T-helper 2 cell treated with Interferon-gamma antibody and Interleukin-4, amounts not matched to agents 5 μg/mL and 100 μg/mL, for 36 hours (primary cell): ENCODE measurements at regions not wholly inside any gene's neighbourhood (a gene's known extent, or its start where the extent isn't known, plus 50 kb on each side); places are given as distances from the start of the nearest gene placed in this dataset.
A peak's percentile ranks its signal among the peaks of the same experiment; 100 is the strongest.

Experiments
- DNase-seq: peaks from one replicate; pipeline ENCODE4 v3.0.0; 2021; ENCODE audit warnings: low spot score
- H3K27ac Mint-ChIP-seq: one replicate; pipeline ENCODE4 v1.8.0; 2021; ENCODE audit warnings: mild to moderate bottlenecking, mixed read lengths
- H3K27me3 Mint-ChIP-seq: one replicate; pipeline ENCODE4 v1.8.0; 2021; ENCODE audit warnings: low read depth, mixed read lengths
- H3K36me3 Mint-ChIP-seq: one replicate; pipeline ENCODE4 v1.8.0; 2021; ENCODE audit warnings: low read depth, mixed read lengths
- H3K4me1 Mint-ChIP-seq: one replicate; pipeline ENCODE4 v1.8.0; 2021; ENCODE audit warnings: low read depth, mixed read lengths
- H3K4me3 Mint-ChIP-seq: one replicate; pipeline ENCODE4 v1.8.0; 2022; ENCODE audit warnings: mild to moderate bottlenecking, moderate library complexity, mixed read lengths
- H3K9me3 Mint-ChIP-seq: one replicate; pipeline ENCODE4 v1.8.0; 2021; ENCODE audit warnings: mixed read lengths

GRCh38 chr5:82408033-82408432 lies 129.9 kb upstream of the RPS23 start:
- no peak for DNase-seq
- H3K27ac Mint-ChIP-seq: no peak overlapping the region
- H3K4me3 Mint-ChIP-seq: no peak overlapping the region
- H3K27me3 Mint-ChIP-seq: no peaks in the 10 kb centered on the region
- H3K4me1 Mint-ChIP-seq: no peaks in the 10 kb centered on the region
- H3K9me3 Mint-ChIP-seq: no peaks in the 10 kb centered on the region
- H3K36me3 Mint-ChIP-seq: no peaks in the 10 kb centered on the region

- no peak for DNase-seq
- no peak overlapping the region for H3K27ac Mint-ChIP-seq
- no peaks in the 10 kb centered on the region for H3K36me3 Mint-ChIP-seq
- no peaks in the 10 kb centered on the region for H3K27me3 Mint-ChIP-seq
- H3K4me1 Mint-ChIP-seq: no peaks in the 10 kb centered on the region
- no peak overlapping the region for H3K4me3 Mint-ChIP-seq
- H3K9me3 Mint-ChIP-seq: peaks cover 3% of the 10 kb centered on the region
Measured at GRCh38 chr5:82406205-82406773, 128.1 kb upstream of the RPS23 start.

DNA sequence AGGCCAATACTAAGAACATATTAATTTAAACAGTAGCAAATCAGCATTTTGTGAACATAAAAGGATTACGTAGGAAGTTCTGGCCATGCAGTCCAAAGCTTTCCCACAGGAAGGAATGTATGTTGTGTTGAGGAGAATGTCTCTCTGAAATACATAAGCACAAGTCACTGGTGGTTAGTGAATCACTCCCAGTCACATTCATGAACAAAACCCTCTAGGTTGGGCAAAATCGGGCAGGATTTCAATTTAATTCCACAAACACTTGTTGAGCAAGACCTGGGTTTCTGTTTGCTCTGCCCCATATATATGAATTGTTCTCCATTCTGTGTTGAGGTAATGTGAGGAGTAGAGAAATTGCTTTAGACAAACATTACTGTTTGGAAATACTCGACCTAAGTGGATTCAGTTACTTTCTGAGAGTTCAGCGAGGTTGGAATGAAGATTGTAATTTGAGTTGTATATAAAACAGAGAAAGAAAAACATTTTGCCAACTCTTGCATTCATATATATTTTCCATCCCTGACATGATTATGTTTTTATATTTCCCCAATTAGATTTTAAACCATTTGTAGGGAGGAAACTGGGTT lies 127.6 kb upstream of the RPS23 start:
- Mint-ChIP-seq H3K9me3 (peaks cover 3% of the 10 kb centered on the region), H3K4me3 (no peak overlapping the region), H3K27me3 (no peaks in the 10 kb centered on the region), H3K27ac (no peak overlapping the region), H3K4me1 (no peaks in the 10 kb centered on the region), H3K36me3 (no peaks in the 10 kb centered on the region)
- no peak for DNase-seq

- H3K9me3 Mint-ChIP-seq: peaks cover 3% of the 10 kb centered on the region
- H3K4me1 Mint-ChIP-seq: no peaks in the 10 kb centered on the region
- H3K27me3 Mint-ChIP-seq: no peaks in the 10 kb centered on the region
- DNase-seq: no peak
- no peak overlapping the region for H3K4me3 Mint-ChIP-seq
- H3K36me3 Mint-ChIP-seq: no peaks in the 10 kb centered on the region
- no peak overlapping the region for H3K27ac Mint-ChIP-seq
Measured at GRCh38 chr5:82405161-82405560, 127.0 kb upstream of the RPS23 start.

GRCh38 chr5:82404382-82404945 lies 126.3 kb upstream of the RPS23 start:
- DNase-seq: no peak
- Mint-ChIP-seq H3K4me3 (no peak overlapping the region), H3K27me3 (peaks cover 3% of the 10 kb centered on the region), H3K4me1 (no peaks in the 10 kb centered on the region), H3K9me3 (peaks cover 3% of the 10 kb centered on the region), H3K27ac (no peak overlapping the region), H3K36me3 (no peaks in the 10 kb centered on the region)

GRCh38 chr5:82403724-82404123 lies 125.6 kb upstream of the RPS23 start:
- Mint-ChIP-seq H3K4me3 (no peak overlapping the region), H3K4me1 (no peaks in the 10 kb centered on the region), H3K27me3 (peaks cover 3% of the 10 kb centered on the region), H3K9me3 (peaks cover 3% of the 10 kb centered on the region), H3K27ac (no peak overlapping the region), H3K36me3 (no peaks in the 10 kb centered on the region)
- DNase-seq: no peak

GRCh38 chr5:82403026-82403425 lies 124.9 kb upstream of the RPS23 start:
- Mint-ChIP-seq H3K9me3 (peaks cover 3% of the 10 kb centered on the region), H3K36me3 (no peaks in the 10 kb centered on the region), H3K27ac (no peak overlapping the region), H3K4me3 (no peak overlapping the region), H3K4me1 (no peaks in the 10 kb centered on the region), H3K27me3 (peaks cover 3% of the 10 kb centered on the region)
- DNase-seq: no peak

DNA sequence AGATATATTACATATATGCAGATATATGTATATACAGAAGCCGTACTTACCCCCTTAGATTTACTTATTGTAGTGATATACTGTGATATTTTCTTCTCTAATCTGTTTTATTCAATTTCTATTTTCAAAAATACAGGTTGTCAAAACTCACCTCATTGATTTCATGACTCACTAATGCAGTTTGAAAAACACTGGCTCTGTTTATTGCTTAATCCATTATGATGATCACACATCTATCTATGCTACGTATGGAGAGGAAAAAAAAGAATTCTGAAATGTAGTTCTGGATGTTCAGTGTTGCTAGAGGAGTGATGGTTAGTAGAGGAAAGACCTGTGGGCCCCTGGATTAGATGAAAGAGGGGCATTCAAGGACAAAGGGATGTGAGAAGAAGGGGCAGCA lies 121.0 kb upstream of the RPS23 start:
- Mint-ChIP-seq H3K36me3 (no peaks in the 10 kb centered on the region), H3K9me3 (peaks cover 3% of the 10 kb centered on the region), H3K4me1 (no peaks in the 10 kb centered on the region), H3K4me3 (no peak overlapping the region), H3K27me3 (peaks cover 3% of the 10 kb centered on the region), H3K27ac (no peak overlapping the region)
- DNase-seq: no peak

DNA sequence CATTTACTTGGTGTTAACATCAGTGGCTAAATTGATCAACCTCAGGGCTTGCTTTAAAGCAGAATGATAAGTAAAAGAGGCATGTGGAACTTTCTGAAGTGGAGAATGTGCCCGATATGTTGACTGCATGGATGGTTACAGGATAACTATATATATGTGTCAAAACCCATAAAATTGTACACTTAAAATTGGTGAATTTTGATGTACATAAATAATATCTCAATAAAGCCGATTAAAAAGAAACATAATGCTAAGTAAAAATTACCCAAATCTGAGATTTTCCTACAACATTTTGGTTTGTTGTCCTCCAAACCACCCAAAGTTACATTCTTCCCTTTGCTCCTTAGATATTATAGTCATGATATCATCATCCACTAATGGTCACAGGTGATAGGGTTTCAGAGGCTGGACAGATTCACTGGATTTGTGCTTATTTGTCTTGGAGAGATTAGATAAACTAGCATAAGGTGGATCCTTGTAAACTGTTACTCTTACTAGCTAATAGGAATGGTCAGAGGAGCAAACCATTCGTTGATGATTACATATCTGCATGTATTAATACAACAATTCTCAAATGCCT lies 119.7 kb upstream of the RPS23 start:
- Mint-ChIP-seq H3K36me3 (no peaks in the 10 kb centered on the region), H3K27ac (no peak overlapping the region), H3K27me3 (peaks cover 3% of the 10 kb centered on the region), H3K4me3 (no peak overlapping the region), H3K9me3 (peaks cover 3% of the 10 kb centered on the region), H3K4me1 (no peaks in the 10 kb centered on the region)
- DNase-seq: no peak

- H3K9me3 Mint-ChIP-seq: no peaks in the 10 kb centered on the region
- H3K4me3 Mint-ChIP-seq: no peak overlapping the region
- H3K27ac Mint-ChIP-seq: no peak overlapping the region
- no peak for DNase-seq
- peaks cover 3% of the 10 kb centered on the region for H3K27me3 Mint-ChIP-seq
- H3K4me1 Mint-ChIP-seq: no peaks in the 10 kb centered on the region
- H3K36me3 Mint-ChIP-seq: no peaks in the 10 kb centered on the region
Measured at GRCh38 chr5:82396871-82397514, 118.8 kb upstream of the RPS23 start.

DNA sequence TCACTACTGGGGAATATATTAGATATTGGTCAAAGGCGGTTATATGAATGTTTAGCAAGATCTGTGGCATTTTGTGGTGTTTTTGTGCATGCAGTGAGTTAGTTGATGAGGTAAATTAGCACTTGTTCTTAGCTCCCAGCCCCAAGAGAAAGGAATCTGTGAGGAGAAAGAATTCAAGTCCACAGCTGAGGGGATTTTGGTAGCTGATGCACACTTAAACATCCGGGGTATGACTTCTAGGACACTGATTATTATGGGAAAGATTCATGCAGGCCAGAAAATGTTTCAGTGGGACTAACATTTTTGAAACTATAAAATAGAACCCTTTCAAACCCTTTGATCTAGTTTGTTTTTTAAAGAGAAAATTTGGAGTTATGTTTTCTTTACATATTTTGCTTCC lies 118.2 kb upstream of the RPS23 start:
- no peaks in the 10 kb centered on the region for H3K9me3 Mint-ChIP-seq
- no peak overlapping the region for H3K4me3 Mint-ChIP-seq
- no peak overlapping the region for H3K27ac Mint-ChIP-seq
- H3K36me3 Mint-ChIP-seq: no peaks in the 10 kb centered on the region
- DNase-seq: no peak
- no peaks in the 10 kb centered on the region for H3K4me1 Mint-ChIP-seq
- peaks cover 3% of the 10 kb centered on the region for H3K27me3 Mint-ChIP-seq

DNA sequence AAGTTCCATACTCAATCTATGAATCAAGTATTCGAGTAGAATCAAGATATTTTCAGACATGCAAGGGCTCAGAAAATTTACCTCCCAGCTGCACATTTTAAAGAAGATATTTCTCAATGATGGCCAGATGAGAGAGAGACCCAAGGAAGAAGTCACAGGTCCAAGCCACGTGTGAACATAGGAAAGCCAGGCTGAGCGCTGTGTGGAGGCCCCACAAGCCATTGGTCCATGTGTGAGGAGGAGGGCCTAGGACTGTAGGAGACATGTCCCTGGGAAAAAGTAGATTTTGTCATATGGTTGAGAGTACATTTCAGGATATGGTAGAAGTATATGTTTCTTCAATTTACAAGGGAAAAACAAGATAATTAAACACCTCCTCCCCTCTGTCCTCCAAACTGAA lies 115.8 kb upstream of the RPS23 start:
- H3K4me3 Mint-ChIP-seq: no peak overlapping the region
- no peak for DNase-seq
- peaks cover 5% of the 10 kb centered on the region for H3K4me1 Mint-ChIP-seq
- H3K36me3 Mint-ChIP-seq: no peaks in the 10 kb centered on the region
- no peak overlapping the region for H3K27ac Mint-ChIP-seq
- H3K9me3 Mint-ChIP-seq: no peaks in the 10 kb centered on the region
- no peaks in the 10 kb centered on the region for H3K27me3 Mint-ChIP-seq

DNA sequence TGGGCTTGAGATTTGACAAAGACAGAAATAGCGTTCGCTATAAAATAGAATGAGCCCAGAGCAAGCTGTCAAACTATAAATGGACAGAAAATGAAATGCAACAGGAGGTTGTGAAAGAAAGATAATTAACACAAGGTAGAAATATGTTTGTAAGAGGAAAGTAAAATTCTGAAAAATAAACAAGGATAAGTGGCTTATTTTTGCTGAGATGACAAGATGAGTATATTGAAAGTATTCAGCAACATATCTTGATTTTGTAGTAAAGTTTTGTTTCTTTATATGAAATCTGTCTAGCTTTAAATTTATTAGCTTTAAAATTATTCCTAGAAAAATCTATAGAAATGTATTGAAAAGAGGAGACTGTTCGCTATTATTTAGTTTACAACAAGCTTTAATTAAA lies 111.9 kb upstream of the RPS23 start:
- no peak overlapping the region for H3K27ac Mint-ChIP-seq
- no peaks in the 10 kb centered on the region for H3K9me3 Mint-ChIP-seq
- H3K36me3 Mint-ChIP-seq: no peaks in the 10 kb centered on the region
- no peaks in the 10 kb centered on the region for H3K27me3 Mint-ChIP-seq
- no peak for DNase-seq
- no peak overlapping the region for H3K4me3 Mint-ChIP-seq
- peaks cover 8% of the 10 kb centered on the region for H3K4me1 Mint-ChIP-seq

GRCh38 chr5:82389347-82389746 lies 111.2 kb upstream of the RPS23 start:
- Mint-ChIP-seq H3K27ac (peak overlapping the region; percentile 7), H3K27me3 (no peaks in the 10 kb centered on the region), H3K4me1 (peaks cover 8% of the 10 kb centered on the region), H3K9me3 (no peaks in the 10 kb centered on the region), H3K36me3 (no peaks in the 10 kb centered on the region), H3K4me3 (peak overlapping the region; percentile 1)
- no peak for DNase-seq
